Ishikawa (cell line): ENCODE measurements at regions not wholly inside any gene's neighbourhood (a gene's known extent, or its start where the extent isn't known, plus 50 kb on each side); places are given as distances from the start of the nearest gene placed in this dataset.

Experiments
- EP300 ChIP-seq: IDR thresholded peaks from 2 replicates; pipeline ENCODE4 v1.6.1; 2012; ENCODE audit warnings: borderline replicate concordance
- FOXM1 ChIP-seq: IDR thresholded peaks from 2 replicates; pipeline ENCODE4 v1.6.1; 2012; ENCODE audit warnings: low read depth, borderline replicate concordance
- NFIC ChIP-seq: IDR thresholded peaks from 2 replicates; pipeline ENCODE4 v1.6.1; 2012
- TAF1 ChIP-seq: IDR thresholded peaks from 2 replicates; pipeline ENCODE4 v1.6.1; 2012; ENCODE audit warnings: low read depth, mild to moderate bottlenecking
- TEAD4 ChIP-seq: IDR thresholded peaks from 2 replicates; pipeline ENCODE4 v1.6.1; 2012
- ZBTB7A ChIP-seq: IDR thresholded peaks from 2 replicates; pipeline ENCODE4 v1.6.1; 2012; ENCODE audit warnings: low read depth
- TF ChIP-seq, protein P1 (sequence below): IDR thresholded peaks from 2 replicates; pipeline ENCODE4 v1.6.1; 2012; ENCODE audit warnings: low read depth, mild to moderate bottlenecking
- TF ChIP-seq, protein P2 (sequence below): IDR thresholded peaks from 2 replicates; pipeline ENCODE4 v1.6.1; 2012

DNA sequence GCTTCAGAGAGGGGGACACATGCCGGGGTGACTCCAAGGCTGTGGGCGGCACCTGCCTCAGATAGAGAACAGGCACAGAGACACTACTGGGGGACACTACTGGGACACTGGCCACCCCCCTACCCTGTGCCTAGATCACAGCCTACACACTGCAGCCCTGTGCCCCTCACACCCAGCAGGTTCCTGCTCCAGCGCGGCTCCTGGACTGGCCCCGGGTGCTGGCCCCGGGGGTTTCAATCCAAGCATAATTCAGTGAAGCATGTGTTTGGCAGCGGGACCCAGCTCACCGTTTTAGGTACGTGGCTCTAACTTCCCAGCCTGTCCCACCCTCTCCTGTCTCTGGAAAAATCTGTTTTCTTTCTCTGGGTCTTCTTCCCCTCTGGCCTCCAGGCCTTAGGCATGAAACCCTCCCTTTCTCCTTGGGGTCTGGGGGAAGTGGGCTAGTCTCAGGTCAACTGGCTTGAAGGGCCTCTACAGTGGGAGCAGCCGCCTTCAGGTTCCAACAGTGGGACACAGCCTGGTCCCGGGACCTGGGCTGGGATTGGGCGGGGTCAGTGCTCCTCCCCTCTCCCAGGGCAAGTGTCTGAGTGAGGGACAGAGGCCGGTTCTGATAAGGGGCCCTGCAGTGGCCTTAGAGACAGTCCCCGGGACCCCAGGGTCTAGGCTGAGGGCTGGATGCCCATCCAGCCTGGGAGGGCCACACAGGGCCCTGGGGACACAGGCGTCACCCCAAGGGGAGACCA is 98.8 kb downstream of the CRYBB2 start:
- no peak for TF ChIP-seq FOXM1
- no peak for TF ChIP-seq TEAD4
- TF ChIP-seq, protein P1, sequence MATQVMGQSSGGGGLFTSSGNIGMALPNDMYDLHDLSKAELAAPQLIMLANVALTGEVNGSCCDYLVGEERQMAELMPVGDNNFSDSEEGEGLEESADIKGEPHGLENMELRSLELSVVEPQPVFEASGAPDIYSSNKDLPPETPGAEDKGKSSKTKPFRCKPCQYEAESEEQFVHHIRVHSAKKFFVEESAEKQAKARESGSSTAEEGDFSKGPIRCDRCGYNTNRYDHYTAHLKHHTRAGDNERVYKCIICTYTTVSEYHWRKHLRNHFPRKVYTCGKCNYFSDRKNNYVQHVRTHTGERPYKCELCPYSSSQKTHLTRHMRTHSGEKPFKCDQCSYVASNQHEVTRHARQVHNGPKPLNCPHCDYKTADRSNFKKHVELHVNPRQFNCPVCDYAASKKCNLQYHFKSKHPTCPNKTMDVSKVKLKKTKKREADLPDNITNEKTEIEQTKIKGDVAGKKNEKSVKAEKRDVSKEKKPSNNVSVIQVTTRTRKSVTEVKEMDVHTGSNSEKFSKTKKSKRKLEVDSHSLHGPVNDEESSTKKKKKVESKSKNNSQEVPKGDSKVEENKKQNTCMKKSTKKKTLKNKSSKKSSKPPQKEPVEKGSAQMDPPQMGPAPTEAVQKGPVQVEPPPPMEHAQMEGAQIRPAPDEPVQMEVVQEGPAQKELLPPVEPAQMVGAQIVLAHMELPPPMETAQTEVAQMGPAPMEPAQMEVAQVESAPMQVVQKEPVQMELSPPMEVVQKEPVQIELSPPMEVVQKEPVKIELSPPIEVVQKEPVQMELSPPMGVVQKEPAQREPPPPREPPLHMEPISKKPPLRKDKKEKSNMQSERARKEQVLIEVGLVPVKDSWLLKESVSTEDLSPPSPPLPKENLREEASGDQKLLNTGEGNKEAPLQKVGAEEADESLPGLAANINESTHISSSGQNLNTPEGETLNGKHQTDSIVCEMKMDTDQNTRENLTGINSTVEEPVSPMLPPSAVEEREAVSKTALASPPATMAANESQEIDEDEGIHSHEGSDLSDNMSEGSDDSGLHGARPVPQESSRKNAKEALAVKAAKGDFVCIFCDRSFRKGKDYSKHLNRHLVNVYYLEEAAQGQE = no peak
- TF ChIP-seq TAF1 = no peak
- TF ChIP-seq NFIC = no peak
- no peak for TF ChIP-seq ZBTB7A
- TF ChIP-seq EP300 = no peak
- TF ChIP-seq, protein P2, sequence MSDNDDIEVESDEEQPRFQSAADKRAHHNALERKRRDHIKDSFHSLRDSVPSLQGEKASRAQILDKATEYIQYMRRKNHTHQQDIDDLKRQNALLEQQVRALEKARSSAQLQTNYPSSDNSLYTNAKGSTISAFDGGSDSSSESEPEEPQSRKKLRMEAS = no peak
